Hypothalamus (tissue), 51 donors: ENCODE measurements at regions not wholly inside any gene's neighbourhood (a gene's known extent, or its start where the extent isn't known, plus 50 kb on each side); places are given as distances from the start of the nearest gene placed in this dataset.

Experiments used
- DNase-seq, 51 donors: peaks; one replicate each; lab custom pipeline; 2025; lab: John Stamatoyannopoulos, UW

- DNase-seq = no peak
Observed at GRCh38 chr13:102993348-102993747, 72.9 kb downstream of the SLC10A2 start.

GRCh38 chr13:102984210-102984609, 82.0 kb downstream of the SLC10A2 start:
- no peak for DNase-seq

DNA sequence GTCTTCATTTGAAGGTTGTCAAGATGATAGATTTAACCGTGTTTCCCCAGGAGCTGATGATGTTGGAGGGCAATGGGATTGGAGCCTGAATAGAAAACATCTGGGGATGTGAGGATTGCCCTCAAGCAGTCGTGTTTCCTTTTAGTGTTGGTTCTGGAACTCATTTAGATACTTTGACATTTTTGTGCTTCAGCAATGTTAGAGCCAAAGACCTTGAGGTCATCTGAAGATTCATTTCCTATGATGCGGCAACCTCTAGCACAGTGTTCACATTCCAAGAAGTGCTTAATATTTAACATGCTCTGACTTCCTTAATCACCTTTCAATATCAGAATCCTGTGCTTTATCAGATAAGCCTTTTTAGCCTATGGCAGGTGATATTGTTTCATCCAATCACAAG, 82.7 kb downstream of the SLC10A2 start:
- DNase-seq = no peak

- DNase-seq = no peak
Observed at GRCh38 chr13:102980331-102980982, 85.8 kb downstream of the SLC10A2 start.

GRCh38 chr13:102978168-102978567, 88.0 kb downstream of the SLC10A2 start:
- no peak for DNase-seq

- no peak for DNase-seq
Observed at GRCh38 chr13:102977471-102977870, 88.7 kb downstream of the SLC10A2 start.

- no peak for DNase-seq
Observed at GRCh38 chr13:102974317-102975087, 91.7 kb downstream of the SLC10A2 start.

GRCh38 chr13:102972191-102972590, 94.0 kb downstream of the SLC10A2 start:
- DNase-seq = no peak

- no peak for DNase-seq
Observed at GRCh38 chr13:102970542-102970941, 95.7 kb downstream of the SLC10A2 start.

- DNase-seq = no peak
Observed at GRCh38 chr13:102968572-102969228, 97.5 kb downstream of the SLC10A2 start.

DNA sequence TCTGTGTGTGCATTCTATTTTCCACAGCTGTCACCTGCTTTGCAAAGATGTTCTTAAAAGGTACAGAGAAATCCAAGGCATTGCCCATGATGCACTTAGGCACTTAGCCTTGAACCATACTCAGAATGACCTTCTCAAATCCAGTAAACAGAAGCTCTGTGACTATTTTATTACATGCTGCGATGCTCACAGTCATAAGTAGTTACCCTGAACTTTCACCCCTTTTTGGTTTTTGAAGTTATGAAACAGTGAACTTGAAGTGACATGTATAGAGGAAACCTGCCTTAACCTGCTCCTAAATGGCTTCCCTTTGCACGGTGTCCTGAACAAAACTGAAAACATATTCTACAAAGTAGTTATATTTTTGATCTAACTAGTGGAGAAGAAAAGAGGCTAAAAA, 100.4 kb downstream of the SLC10A2 start:
- DNase-seq = no peak

DNA sequence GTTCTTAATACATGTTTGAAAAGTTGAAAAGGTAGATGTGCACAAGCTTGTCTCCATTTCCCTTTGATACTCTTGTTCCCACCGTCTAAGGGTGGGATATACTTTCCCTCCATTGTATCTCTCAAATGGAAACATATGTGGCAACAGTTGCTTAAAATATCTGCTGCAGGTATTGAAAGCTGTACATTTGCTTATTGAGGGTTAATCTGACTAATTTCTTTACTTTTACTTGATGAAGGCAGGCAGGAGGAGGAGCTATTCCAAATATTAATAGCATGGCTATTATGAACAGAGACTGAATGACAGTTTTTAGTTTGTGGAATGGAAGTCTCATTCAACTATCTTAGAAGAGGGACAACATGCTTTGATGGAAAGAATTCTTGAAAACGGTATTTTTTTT, 103.8 kb downstream of the SLC10A2 start:
- DNase-seq = no peak

- DNase-seq = no peak
Observed at GRCh38 chr13:102960959-102961358, 105.3 kb downstream of the SLC10A2 start.

DNA sequence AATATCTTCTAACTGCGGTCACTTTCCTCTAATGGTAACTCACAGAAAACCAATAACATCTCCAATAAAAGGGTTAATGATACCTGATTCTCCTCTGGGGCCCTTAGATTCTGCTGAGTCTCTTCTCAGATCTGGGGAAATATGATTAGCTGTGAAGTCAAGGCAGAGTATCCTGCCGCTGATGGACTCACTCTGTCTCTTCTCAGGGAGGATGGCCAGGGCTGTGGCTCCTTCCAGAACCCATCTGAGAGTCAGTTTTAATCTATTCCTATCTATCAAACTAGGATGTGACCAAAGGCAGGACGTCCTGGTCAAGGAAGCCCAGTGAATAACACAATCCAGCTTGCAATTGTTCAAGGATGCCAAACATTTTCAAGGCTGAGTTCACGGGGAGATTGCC, 109.8 kb downstream of the SLC10A2 start:
- DNase-seq = no peak

DNA sequence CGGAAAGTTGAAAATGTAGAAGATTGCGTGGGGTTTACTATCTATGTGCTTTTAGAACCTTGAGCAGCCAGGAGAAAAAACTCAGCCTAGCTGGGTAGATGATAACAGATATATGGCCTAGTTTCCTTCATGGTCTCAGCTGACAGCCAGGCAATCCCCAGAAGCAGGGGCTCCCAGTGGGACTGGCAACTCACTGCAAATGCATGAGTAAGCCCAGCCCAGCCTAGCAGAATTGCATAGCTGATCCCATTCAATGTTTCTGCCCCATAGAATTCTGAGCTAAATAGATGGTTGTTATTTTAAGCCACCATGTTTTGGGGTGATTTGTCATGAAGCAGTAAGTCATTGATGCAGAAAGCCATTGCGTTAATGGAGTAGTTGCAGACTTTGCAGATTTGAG, 108.5 kb downstream of the ERCC5 start:
- no peak for DNase-seq

- DNase-seq = no peak
Observed at GRCh38 chr13:102951808-102952207, 106.0 kb downstream of the ERCC5 start.

DNA sequence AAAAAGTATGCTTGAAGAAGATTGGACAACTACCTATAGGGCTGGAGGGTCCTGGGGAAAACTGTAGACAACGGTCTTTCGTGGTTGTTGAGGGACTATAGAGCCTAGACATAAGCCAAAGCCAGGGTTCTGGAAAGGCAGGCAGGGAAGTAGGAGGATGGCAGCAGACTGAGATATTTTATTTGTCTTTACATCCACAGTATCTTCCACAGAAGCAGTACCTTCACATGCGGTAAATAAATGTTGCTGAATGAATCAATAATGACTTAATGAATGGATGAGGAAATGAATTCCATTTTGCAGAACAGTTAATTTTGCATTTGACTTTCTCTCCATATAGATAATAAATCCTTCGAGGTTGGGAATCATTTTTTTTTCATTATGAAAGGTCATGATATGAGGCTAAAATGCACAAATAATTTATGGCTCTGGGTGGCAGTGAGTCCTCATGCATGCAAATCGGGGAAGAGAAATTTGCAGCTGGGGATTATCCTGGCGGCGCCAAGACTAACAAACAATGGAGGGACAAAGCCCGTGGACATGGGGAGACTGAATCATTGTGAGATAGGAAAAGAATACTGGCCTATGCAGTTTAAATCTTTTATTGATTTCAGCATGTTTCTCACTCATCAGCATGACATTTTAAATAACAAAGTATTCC, 102.0 kb downstream of the ERCC5 start:
- peak in 35 of 51 donors; percentile 1 to 84 (median 47) for DNase-seq

DNA sequence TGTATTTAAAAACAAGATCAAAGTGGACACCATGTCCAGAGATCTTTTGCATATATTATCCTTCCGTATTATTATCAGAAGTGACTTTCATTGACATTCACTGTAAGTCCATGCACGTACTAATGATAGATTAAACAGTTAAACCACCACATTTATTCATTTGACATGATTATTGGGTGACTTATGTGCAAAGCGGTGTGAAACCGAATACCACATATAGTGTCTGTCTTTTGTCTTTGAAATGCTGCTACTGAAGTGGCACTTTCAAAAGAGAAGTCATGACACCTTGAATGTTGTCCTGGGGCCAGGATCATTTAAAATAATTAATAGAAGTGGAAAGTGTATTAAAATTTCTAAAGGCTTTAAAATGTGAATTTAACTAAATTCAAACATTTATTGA, 100.1 kb downstream of the ERCC5 start:
- no peak for DNase-seq

DNA sequence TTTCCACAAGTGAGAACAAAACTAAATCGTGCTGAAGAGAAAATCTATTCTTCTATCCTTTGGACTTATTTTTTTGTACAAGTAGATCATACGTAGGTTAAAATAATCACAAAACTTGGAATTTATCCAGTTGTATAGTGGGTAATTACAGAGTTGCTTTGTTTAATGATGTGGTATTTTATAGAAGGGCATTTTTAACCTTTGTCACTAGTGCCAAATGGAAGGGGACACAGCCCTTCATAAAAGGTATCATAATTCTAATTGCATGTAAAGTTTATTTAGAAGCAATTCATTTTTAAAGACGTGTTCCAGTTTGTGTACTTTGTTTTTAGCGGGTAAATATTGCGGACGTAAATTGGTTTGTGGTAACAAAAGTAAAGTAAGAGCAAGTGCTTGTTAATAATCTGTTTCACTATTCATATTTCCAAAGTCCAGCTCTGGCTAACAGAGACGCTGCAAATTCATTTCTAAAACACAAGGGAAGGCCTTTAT, 99.5 kb downstream of the ERCC5 start:
- no peak for DNase-seq

DNA sequence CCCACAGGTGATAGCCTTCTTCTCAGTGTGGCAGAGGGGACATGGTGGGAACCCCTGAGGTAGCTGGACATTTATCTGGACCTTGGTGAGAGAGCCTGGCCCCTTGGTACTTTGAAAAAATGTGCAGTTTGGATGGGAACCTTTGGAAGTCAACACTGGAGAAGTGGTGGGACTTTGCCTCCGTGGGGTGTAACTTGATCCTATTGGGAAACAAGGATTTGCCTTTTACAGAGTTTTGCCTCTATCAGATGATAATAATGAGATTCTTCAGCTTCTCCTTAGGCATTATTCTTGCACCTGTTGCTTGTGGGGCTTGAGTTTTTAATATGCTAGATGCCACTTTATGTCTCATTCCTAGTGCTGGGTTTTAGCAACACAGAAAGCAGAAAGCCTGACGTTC, 99.0 kb downstream of the ERCC5 start:
- no peak for DNase-seq

GRCh38 chr13:102940770-102941169, 94.9 kb downstream of the ERCC5 start:
- no peak for DNase-seq
